Esophagus muscularis mucosa (tissue), 4 donors: ENCODE measurements at regions not wholly inside any gene's neighbourhood (a gene's known extent, or its start where the extent isn't known, plus 50 kb on each side); places are given as distances from the start of the nearest gene placed in this dataset.
"Not testable (repeated sequence)": the region's sequence is repeated elsewhere in the genome, so short reads cannot be mapped to it uniquely, and the experiment has no call there.

Experiments used
- DNase-seq: peaks from one replicate; pipeline ENCODE4 v3.0.0-alpha.2; 2017; ENCODE audit errors: extremely low spot score
- H3K27ac ChIP-seq, 4 donors: fragments of 200-600 bp; sonication (generic); replicated peaks in 1 of 4; 1 replicate in 3 of 4; 2 replicates in 1 of 4; pipeline ENCODE4 v1.5.1; 2016 to 2019; ENCODE audit warnings: mild to moderate bottlenecking in 1 of 4
- H3K27me3 ChIP-seq, 4 donors: fragments of 200-600 bp; sonication (generic); one replicate each; pipeline versions ENCODE4 v1.5.1 to v1.6.0; 2016 to 2019
- H3K36me3 ChIP-seq, 4 donors: fragments of 200-600 bp; sonication (generic); one replicate each; pipeline ENCODE4 v1.5.1; 2016 to 2019
- H3K4me1 ChIP-seq, 4 donors: fragments of 200-600 bp; sonication (generic); one replicate each; pipeline ENCODE4 v1.5.1; 2016 to 2019
- H3K4me3 ChIP-seq, 4 donors: fragments of 200-600 bp; sonication (generic); 1 replicate in 2 of 4; 2 replicates in 2 of 4; pipeline ENCODE4 v1.5.1; 2016 to 2019; ENCODE audit warnings: mild to moderate bottlenecking in 4 of 4, moderate library complexity in 1 of 4
- H3K9me3 ChIP-seq, 4 donors: fragments of 200-600 bp; sonication (generic); 1 replicate in 3 of 4; 2 replicates in 1 of 4; pipeline ENCODE4 v1.5.1; 2016 to 2019
- CTCF ChIP-seq, 3 experiments: fragments of 200-600 bp in 2 of 3; fragments of 450-650 bp in 1 of 3; sonication (generic) in 2 of 3; IDR thresholded peaks; one replicate each; pipeline ENCODE4 v1.5.1; 2017 to 2019; ENCODE audit warnings: antibody characterized with exemption in 3 of 3, mild to moderate bottlenecking in 2 of 3, moderate library complexity in 1 of 3
- EP300 ChIP-seq: sonication (generic); formaldehyde crosslinking; IDR thresholded peaks from one replicate; pipeline ENCODE4 v1.6.1; 2017; ENCODE audit warnings: antibody characterized with exemption
- POLR2A ChIP-seq: fragments of 450-650 bp; IDR thresholded peaks from one replicate; pipeline ENCODE4 v1.6.1; 2017; ENCODE audit warnings: antibody characterized with exemption, moderate library complexity, mild to moderate bottlenecking, low read depth
- POLR2AphosphoS5 ChIP-seq, 2 donors: sonication (generic); formaldehyde crosslinking; IDR thresholded peaks; one replicate each; pipeline ENCODE4 v1.6.1; 2017; ENCODE audit warnings: antibody characterized with exemption in 2 of 2
- WGBS: methylation state at CpG from one replicate; pipeline ENCODE4 v1.1.5; 2018; 5-methylcytosine and 5-hydroxymethylcytosine counted together
- intact Hi-C: fragments of 100-400 bp; cut with DNase I; formaldehyde crosslinking; loops from one replicate; pipeline ENCODE4 v1.15.1; 2023

- Histone ChIP-seq H3K36me3 (no peaks in the 10 kb centered on the region), H3K4me1 (peaks cover 5 to 13% (median 10%) of the 10 kb centered on the region in 4 donors), H3K9me3 (no peaks in the 10 kb centered on the region), H3K4me3 (no peak overlapping the region), H3K27ac (no peak overlapping the region), H3K27me3 (no peaks in the 10 kb centered on the region)
- 45% methylated on average over 2 of the region's 2 CpGs for WGBS
- intact Hi-C loops = no loop called here
- DNase-seq = no peak
- TF ChIP-seq EP300 (no peak), POLR2A (no peak), POLR2AphosphoS5 (IDR thresholded peaks at IDR 0.05) (no peak), CTCF (IDR thresholded peaks at IDR 0.05) (no peak)
Measured at GRCh38 chr9:22214497-22215031, 205.5 kb upstream of the CDKN2B start.

GRCh38 chr9:22215521-22215920 lies 206.4 kb upstream of the CDKN2B start:
- TF ChIP-seq POLR2AphosphoS5 (IDR thresholded peaks at IDR 0.05) = no peak
- TF ChIP-seq POLR2A = no peak
- TF ChIP-seq EP300 = no peak
- TF ChIP-seq CTCF (IDR thresholded peaks at IDR 0.05) = no peak
- no peaks in the 10 kb centered on the region for H3K36me3 ChIP-seq
- no peaks in the 10 kb centered on the region for H3K9me3 ChIP-seq
- WGBS = 83% methylated on average over 3 of the region's 3 CpGs
- H3K4me3 ChIP-seq = no peak overlapping the region
- no peak overlapping the region for H3K27ac ChIP-seq
- intact Hi-C loops = no loop called here
- H3K27me3 ChIP-seq = no peaks in the 10 kb centered on the region
- no peak for DNase-seq
- peaks cover 5 to 13% (median 10%) of the 10 kb centered on the region in 4 donors for H3K4me1 ChIP-seq

- intact Hi-C loops = no loop called here
- WGBS = 78% methylated on average over 5 of the region's 8 CpGs
- peaks cover 4 to 6% (median 5%) of the 10 kb centered on the region in 4 donors for H3K4me1 ChIP-seq
Measured at GRCh38 chr9:22216730-22217172, 207.6 kb upstream of the CDKN2B start.

GRCh38 chr9:22217254-22217653 lies 208.1 kb upstream of the CDKN2B start:
- Histone ChIP-seq H3K27me3 (no peaks in the 10 kb centered on the region), H3K4me3 (no peak overlapping the region), H3K27ac (no peak overlapping the region), H3K4me1 (peaks cover 0 to 1% (median under 1%) of the 10 kb centered on the region in 4 donors), H3K36me3 (no peaks in the 10 kb centered on the region), H3K9me3 (no peaks in the 10 kb centered on the region)
- no peak for TF ChIP-seq POLR2AphosphoS5 (IDR thresholded peaks at IDR 0.05)
- no peak for TF ChIP-seq POLR2A
- no peak for TF ChIP-seq EP300
- no peak for TF ChIP-seq CTCF (IDR thresholded peaks at IDR 0.05)
- 81% methylated on average over 2 of the region's 2 CpGs for WGBS
- intact Hi-C loops = no loop called here
- DNase-seq = no peak

More at GRCh38 chr9:22216730-22217172, 207.6 kb upstream of the CDKN2B start:
- no peaks in the 10 kb centered on the region for H3K36me3 ChIP-seq
- no peak for DNase-seq
- H3K27me3 ChIP-seq = no peaks in the 10 kb centered on the region
- TF ChIP-seq EP300 (no peak), CTCF (IDR thresholded peaks at IDR 0.05) (no peak), POLR2A (no peak)
- no peak overlapping the region for H3K4me3 ChIP-seq
- no peak overlapping the region for H3K27ac ChIP-seq
- no peaks in the 10 kb centered on the region for H3K9me3 ChIP-seq

GRCh38 chr9:22225856-22226255 lies 216.8 kb upstream of the CDKN2B start:
- H3K4me3 ChIP-seq, DNase-seq, H3K27ac ChIP-seq, H3K27me3 ChIP-seq, intact Hi-C loops, H3K36me3 ChIP-seq, H3K4me1 ChIP-seq: not testable (repeated sequence)
- H3K9me3 ChIP-seq = peaks cover 0 to 17% (median 6%) of the 10 kb centered on the region in 4 donors
- 93% methylated on average over 8 of the region's 9 CpGs for WGBS
